ENCODE measurements at regions not wholly inside any gene's neighbourhood (a gene's known extent, or its start where the extent isn't known, plus 50 kb on each side); places are given as distances from the start of the nearest gene placed in this dataset.

DNA sequence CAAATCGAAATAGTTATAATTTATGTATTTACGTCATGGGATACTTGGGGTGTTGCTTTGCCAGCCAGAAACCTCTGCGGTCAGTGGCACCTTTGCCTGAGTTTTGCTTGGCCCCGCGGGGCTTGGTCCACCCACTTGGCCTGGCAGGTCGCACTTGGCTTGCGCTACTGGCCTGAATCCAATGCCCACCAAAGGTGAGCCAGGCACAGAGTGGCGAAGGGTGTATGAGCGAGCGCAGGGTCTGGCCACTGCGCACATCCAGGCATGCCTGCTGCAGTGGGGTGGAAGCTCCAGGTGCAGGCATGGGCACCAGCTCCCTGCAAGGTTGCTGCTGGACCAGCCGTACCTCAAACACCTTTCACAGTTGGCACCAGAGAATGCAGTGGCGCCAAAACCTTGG, 714.6 kb downstream of the CDH9 start:
- Mint-ChIP-seq H3K4me3 (no peak overlapping the region), H3K4me1 (no peaks in the 10 kb centered on the region), H3K27ac (no peak overlapping the region), H3K9me3 (peaks cover 6% of the 10 kb centered on the region in 2 donors), H3K27me3 (ENCODE audit: low read depth in 2 of 2) (no peaks in the 10 kb centered on the region), H3K36me3 (no peaks in the 10 kb centered on the region)
- TF ChIP-seq, protein P1, sequence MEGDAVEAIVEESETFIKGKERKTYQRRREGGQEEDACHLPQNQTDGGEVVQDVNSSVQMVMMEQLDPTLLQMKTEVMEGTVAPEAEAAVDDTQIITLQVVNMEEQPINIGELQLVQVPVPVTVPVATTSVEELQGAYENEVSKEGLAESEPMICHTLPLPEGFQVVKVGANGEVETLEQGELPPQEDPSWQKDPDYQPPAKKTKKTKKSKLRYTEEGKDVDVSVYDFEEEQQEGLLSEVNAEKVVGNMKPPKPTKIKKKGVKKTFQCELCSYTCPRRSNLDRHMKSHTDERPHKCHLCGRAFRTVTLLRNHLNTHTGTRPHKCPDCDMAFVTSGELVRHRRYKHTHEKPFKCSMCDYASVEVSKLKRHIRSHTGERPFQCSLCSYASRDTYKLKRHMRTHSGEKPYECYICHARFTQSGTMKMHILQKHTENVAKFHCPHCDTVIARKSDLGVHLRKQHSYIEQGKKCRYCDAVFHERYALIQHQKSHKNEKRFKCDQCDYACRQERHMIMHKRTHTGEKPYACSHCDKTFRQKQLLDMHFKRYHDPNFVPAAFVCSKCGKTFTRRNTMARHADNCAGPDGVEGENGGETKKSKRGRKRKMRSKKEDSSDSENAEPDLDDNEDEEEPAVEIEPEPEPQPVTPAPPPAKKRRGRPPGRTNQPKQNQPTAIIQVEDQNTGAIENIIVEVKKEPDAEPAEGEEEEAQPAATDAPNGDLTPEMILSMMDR (IDR thresholded peaks at IDR 0.05) = no peak
- no peaks in the 10 kb centered on the region for H3K4me1 ChIP-seq (ENCODE audit: control insufficient read depth, insufficient read depth, low read length)
- 95% methylated on average over 13 of the region's 13 CpGs for WGBS (ENCODE audit: insufficient coverage)
- no peaks in the 10 kb centered on the region for H3K27me3 ChIP-seq (ENCODE audit: control insufficient read depth, insufficient read depth, low read length)
- ATAC-seq = no peak
- intact Hi-C loops (cut with micrococcal nuclease) = no loop called here
- DNase-seq = no peak
- H3K4me3 ChIP-seq (ENCODE audit: low read length) = no peak overlapping the region
- no peak overlapping the region for H3K27ac ChIP-seq (ENCODE audit: low read length)
- H3K36me3 ChIP-seq (ENCODE audit: control insufficient read depth, insufficient read depth, low read length) = no peaks in the 10 kb centered on the region
- peaks cover 14% of the 10 kb centered on the region for H3K9me3 ChIP-seq (ENCODE audit: control insufficient read depth, insufficient read depth, low read length)

DNA sequence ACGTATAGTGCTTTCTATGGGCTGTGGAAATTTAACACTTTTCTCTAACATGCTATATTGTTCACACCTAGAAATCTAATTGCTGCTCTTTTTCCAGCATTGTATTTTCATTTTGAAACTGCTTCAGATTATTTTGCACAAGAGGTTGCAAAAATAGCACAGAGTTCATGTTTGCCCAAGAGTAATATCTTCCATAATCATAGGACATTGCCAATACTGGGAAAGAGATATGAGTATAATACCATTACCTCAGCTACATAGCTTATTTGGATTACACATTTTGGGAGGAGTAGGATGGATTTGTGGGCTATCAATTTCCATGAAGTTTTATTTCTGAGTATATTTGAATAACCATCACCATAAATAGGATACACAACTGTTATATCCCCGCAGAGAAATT, 717.1 kb downstream of the CDH9 start:
- H3K4me1 Mint-ChIP-seq = no peaks in the 10 kb centered on the region
- no peaks in the 10 kb centered on the region for H3K27me3 Mint-ChIP-seq (ENCODE audit: low read depth in 2 of 2)
- Histone ChIP-seq H3K36me3 (ENCODE audit: control insufficient read depth, insufficient read depth, low read length) (no peaks in the 10 kb centered on the region), H3K27ac (ENCODE audit: low read length) (no peak overlapping the region), H3K4me1 (ENCODE audit: control insufficient read depth, insufficient read depth, low read length) (no peaks in the 10 kb centered on the region), H3K27me3 (ENCODE audit: control insufficient read depth, insufficient read depth, low read length) (no peaks in the 10 kb centered on the region), H3K9me3 (ENCODE audit: control insufficient read depth, insufficient read depth, low read length) (peaks cover 10% of the 10 kb centered on the region), H3K4me3 (ENCODE audit: low read length) (no peak overlapping the region)
- H3K9me3 Mint-ChIP-seq = peaks cover 12% of the 10 kb centered on the region in 2 donors
- DNase-seq (no peak), ATAC-seq (no peak)
- H3K36me3 Mint-ChIP-seq = peaks cover 15% of the 10 kb centered on the region
- no peak overlapping the region for H3K27ac Mint-ChIP-seq
- H3K4me3 Mint-ChIP-seq = no peak overlapping the region
- WGBS (ENCODE audit: insufficient coverage) = 100% methylated on average over 1 of the region's 2 CpGs
- intact Hi-C loops (cut with micrococcal nuclease) = no loop called here
- TF ChIP-seq, protein P1 (IDR thresholded peaks at IDR 0.05) = no peak

DNA sequence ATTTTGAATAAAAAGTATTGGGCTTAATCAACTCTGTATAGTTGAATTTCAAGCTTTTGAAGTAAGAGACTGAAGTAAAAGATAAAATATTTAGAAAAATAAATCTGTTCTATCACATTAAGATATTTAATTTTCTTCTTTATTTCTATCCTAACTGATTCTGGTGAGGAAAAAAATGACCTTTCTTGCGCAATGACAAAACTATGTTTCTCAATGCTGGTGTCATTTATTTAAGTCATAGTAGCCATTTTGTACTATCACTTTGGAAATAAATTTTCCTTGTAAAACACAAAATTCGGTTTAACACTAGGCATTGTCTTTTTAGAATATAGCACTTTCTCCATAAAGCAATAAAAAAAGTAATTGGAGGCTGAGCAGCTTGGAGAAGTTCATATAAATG, 728.0 kb downstream of the CDH9 start:
- Histone ChIP-seq H3K4me1 (ENCODE audit: control insufficient read depth, insufficient read depth, low read length) (no peaks in the 10 kb centered on the region), H3K9me3 (ENCODE audit: control insufficient read depth, insufficient read depth, low read length) (no peaks in the 10 kb centered on the region), H3K27ac (ENCODE audit: low read length) (no peak overlapping the region), H3K27me3 (ENCODE audit: control insufficient read depth, insufficient read depth, low read length) (no peaks in the 10 kb centered on the region), H3K36me3 (ENCODE audit: control insufficient read depth, insufficient read depth, low read length) (no peaks in the 10 kb centered on the region), H3K4me3 (ENCODE audit: low read length) (no peak overlapping the region)
- peaks cover 7% of the 10 kb centered on the region in 2 donors for H3K9me3 Mint-ChIP-seq
- H3K27me3 Mint-ChIP-seq (ENCODE audit: low read depth in 2 of 2) = no peaks in the 10 kb centered on the region
- H3K36me3 Mint-ChIP-seq = no peaks in the 10 kb centered on the region
- no peaks in the 10 kb centered on the region for H3K4me1 Mint-ChIP-seq
- intact Hi-C loops (cut with micrococcal nuclease) = no loop called here
- H3K4me3 Mint-ChIP-seq = no peak overlapping the region
- no CpG with 5 or more reads among the region's 2 CpGs for WGBS (ENCODE audit: insufficient coverage)
- DNase-seq (no peak), ATAC-seq (no peak)
- H3K27ac Mint-ChIP-seq = no peak overlapping the region
- TF ChIP-seq, protein P1 (IDR thresholded peaks at IDR 0.05) = no peak

DNA sequence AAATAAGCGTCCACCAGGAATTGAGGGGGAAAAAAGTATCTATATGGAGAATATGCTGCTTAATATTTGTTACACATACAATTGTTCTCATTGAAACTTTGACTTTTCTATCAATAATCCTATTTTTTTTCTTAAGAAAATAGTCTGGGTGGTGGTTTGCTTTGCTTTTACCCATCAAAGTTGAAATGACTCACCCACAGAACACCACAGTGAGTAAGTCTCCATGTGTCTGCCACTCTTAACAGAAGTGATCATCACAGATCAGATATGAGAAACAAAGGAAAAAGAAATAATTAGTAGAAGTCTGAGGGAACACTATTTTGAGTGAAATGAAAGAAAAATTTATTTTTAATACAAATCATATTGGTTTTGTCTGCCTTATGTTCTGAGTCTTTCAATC, 742.8 kb downstream of the CDH9 start:
- Histone ChIP-seq H3K9me3 (ENCODE audit: control insufficient read depth, insufficient read depth, low read length) (no peaks in the 10 kb centered on the region), H3K4me3 (ENCODE audit: low read length) (no peak overlapping the region), H3K27ac (ENCODE audit: low read length) (no peak overlapping the region), H3K27me3 (ENCODE audit: control insufficient read depth, insufficient read depth, low read length) (no peaks in the 10 kb centered on the region), H3K4me1 (ENCODE audit: control insufficient read depth, insufficient read depth, low read length) (no peaks in the 10 kb centered on the region), H3K36me3 (ENCODE audit: control insufficient read depth, insufficient read depth, low read length) (no peaks in the 10 kb centered on the region)
- WGBS (ENCODE audit: insufficient coverage) = no CpG with 5 or more reads among the region's 1 CpG
- Mint-ChIP-seq H3K9me3 (peaks cover 4 to 7% of the 10 kb centered on the region in 2 donors), H3K4me1 (no peaks in the 10 kb centered on the region), H3K36me3 (no peaks in the 10 kb centered on the region), H3K27ac (no peak overlapping the region), H3K4me3 (no peak overlapping the region), H3K27me3 (ENCODE audit: low read depth in 2 of 2) (no peaks in the 10 kb centered on the region)
- TF ChIP-seq, protein P1 (IDR thresholded peaks at IDR 0.05) = no peak
- no peak for DNase-seq
- intact Hi-C loops (cut with micrococcal nuclease) = no loop called here
- ATAC-seq = no peak
